Urinary bladder (tissue), 3 donors: ENCODE measurements at regions not wholly inside any gene's neighbourhood (a gene's known extent, or its start where the extent isn't known, plus 50 kb on each side); places are given as distances from the start of the nearest gene placed in this dataset.

Experiments used
- DNase-seq: peaks from one replicate; pipeline ENCODE4 v3.0.0-alpha.2; 2015; ENCODE audit errors: extremely low spot score
- H3K27ac ChIP-seq: one replicate; pipeline ENCODE4 v1.5.1; 2013; ENCODE audit warnings: low read depth, mild to moderate bottlenecking, moderate library complexity
- H3K36me3 ChIP-seq: one replicate; pipeline ENCODE4 v1.6.1; 2013; ENCODE audit warnings: mild to moderate bottlenecking, moderate library complexity; ENCODE audit not compliant: insufficient read depth
- H3K4me1 ChIP-seq: one replicate; pipeline ENCODE4 v1.6.1; 2013; ENCODE audit warnings: mild to moderate bottlenecking, moderate library complexity; ENCODE audit not compliant: insufficient read depth
- H3K4me3 ChIP-seq: one replicate; pipeline ENCODE4 v1.5.1; 2013; ENCODE audit warnings: low read depth, low read length
- WGBS: extraction: QIAGEN DNeasy Blood & Tissue Kit; methylation state at CpG from one replicate; pipeline ENCODE4 v1.1.7; 2013; 5-methylcytosine and 5-hydroxymethylcytosine counted together
- donor health status: healthy with polysubstance abuse.
- donor health status: healthy.

GRCh38 chr2:121037480-121037879 is 247.5 kb downstream of the TFCP2L1 start:
- 92% methylated on average over 2 of the region's 2 CpGs for WGBS
- Histone ChIP-seq H3K4me3 (no peak overlapping the region), H3K27ac (no peak overlapping the region), H3K4me1 (no peaks in the 10 kb centered on the region), H3K36me3 (no peaks in the 10 kb centered on the region)
- no peak for DNase-seq

- WGBS: 84% methylated on average over 7 of the region's 7 CpGs
- Histone ChIP-seq H3K36me3 (no peaks in the 10 kb centered on the region), H3K4me1 (no peaks in the 10 kb centered on the region), H3K27ac (no peak overlapping the region), H3K4me3 (no peak overlapping the region)
- no peak for DNase-seq
Measured at GRCh38 chr2:121038031-121038430, 247.0 kb downstream of the TFCP2L1 start.

GRCh38 chr2:121038431-121038830 is 246.6 kb downstream of the TFCP2L1 start:
- H3K27ac ChIP-seq: no peak overlapping the region
- no peak for DNase-seq
- H3K4me1 ChIP-seq: no peaks in the 10 kb centered on the region
- no peaks in the 10 kb centered on the region for H3K36me3 ChIP-seq
- WGBS: 97% methylated on average over 5 of the region's 5 CpGs
- H3K4me3 ChIP-seq: no peak overlapping the region

- no peaks in the 10 kb centered on the region for H3K4me1 ChIP-seq
- 64% methylated on average over 8 of the region's 8 CpGs for WGBS
- H3K36me3 ChIP-seq: no peaks in the 10 kb centered on the region
- no peak overlapping the region for H3K4me3 ChIP-seq
- H3K27ac ChIP-seq: no peak overlapping the region
- DNase-seq: no peak
Measured at GRCh38 chr2:121038891-121039616, 245.9 kb downstream of the TFCP2L1 start.

- no peak overlapping the region for H3K27ac ChIP-seq
- H3K4me1 ChIP-seq: no peaks in the 10 kb centered on the region
- no peak overlapping the region for H3K4me3 ChIP-seq
- DNase-seq: no peak
- no peaks in the 10 kb centered on the region for H3K36me3 ChIP-seq
- 69% methylated on average over 3 of the region's 3 CpGs for WGBS
Measured at GRCh38 chr2:121039679-121040078, 245.3 kb downstream of the TFCP2L1 start.

GRCh38 chr2:121041516-121041915 is 243.5 kb downstream of the TFCP2L1 start:
- H3K4me3 ChIP-seq: no peak overlapping the region
- DNase-seq: no peak
- H3K36me3 ChIP-seq: no peaks in the 10 kb centered on the region
- WGBS: 45% methylated on average over 1 of the region's 1 CpG
- no peak overlapping the region for H3K27ac ChIP-seq
- H3K4me1 ChIP-seq: no peaks in the 10 kb centered on the region

- Histone ChIP-seq H3K36me3 (no peaks in the 10 kb centered on the region), H3K27ac (no peak overlapping the region), H3K4me1 (no peaks in the 10 kb centered on the region), H3K4me3 (no peak overlapping the region)
- DNase-seq: no peak
- 85% methylated on average over 8 of the region's 8 CpGs for WGBS
Measured at GRCh38 chr2:121043061-121043826, 241.8 kb downstream of the TFCP2L1 start.

- Histone ChIP-seq H3K4me1 (no peaks in the 10 kb centered on the region), H3K36me3 (no peaks in the 10 kb centered on the region), H3K27ac (no peak overlapping the region), H3K4me3 (no peak overlapping the region)
- 68% methylated on average over 3 of the region's 3 CpGs for WGBS
- no peak for DNase-seq
Measured at GRCh38 chr2:121043827-121044222, 241.2 kb downstream of the TFCP2L1 start.

- DNase-seq: no peak
- Histone ChIP-seq H3K4me3 (no peak overlapping the region), H3K27ac (no peak overlapping the region), H3K4me1 (no peaks in the 10 kb centered on the region), H3K36me3 (no peaks in the 10 kb centered on the region)
- WGBS: 61% methylated on average over 7 of the region's 7 CpGs
Measured at GRCh38 chr2:121044412-121044811, 240.6 kb downstream of the TFCP2L1 start.

GRCh38 chr2:121045245-121045644 is 239.8 kb downstream of the TFCP2L1 start:
- no peak overlapping the region for H3K4me3 ChIP-seq
- H3K4me1 ChIP-seq: no peaks in the 10 kb centered on the region
- H3K27ac ChIP-seq: no peak overlapping the region
- no peaks in the 10 kb centered on the region for H3K36me3 ChIP-seq
- DNase-seq: no peak
- WGBS: 95% methylated on average over 11 of the region's 11 CpGs

- no peaks in the 10 kb centered on the region for H3K4me1 ChIP-seq
- WGBS: 78% methylated on average over 4 of the region's 4 CpGs
- H3K4me3 ChIP-seq: no peak overlapping the region
- H3K36me3 ChIP-seq: no peaks in the 10 kb centered on the region
- H3K27ac ChIP-seq: no peak overlapping the region
- no peak for DNase-seq
Measured at GRCh38 chr2:121046335-121046734, 238.7 kb downstream of the TFCP2L1 start.

GRCh38 chr2:121047383-121047782 is 237.6 kb downstream of the TFCP2L1 start:
- Histone ChIP-seq H3K36me3 (no peaks in the 10 kb centered on the region), H3K4me1 (no peaks in the 10 kb centered on the region), H3K4me3 (no peak overlapping the region), H3K27ac (no peak overlapping the region)
- no peak for DNase-seq
- WGBS: 92% methylated on average over 4 of the region's 4 CpGs

- no peaks in the 10 kb centered on the region for H3K4me1 ChIP-seq
- H3K27ac ChIP-seq: no peak overlapping the region
- 91% methylated on average over 2 of the region's 2 CpGs for WGBS
- no peaks in the 10 kb centered on the region for H3K36me3 ChIP-seq
- no peak overlapping the region for H3K4me3 ChIP-seq
- DNase-seq: no peak
Measured at GRCh38 chr2:121049131-121049530, 235.9 kb downstream of the TFCP2L1 start.

GRCh38 chr2:121049950-121050585 is 234.9 kb downstream of the TFCP2L1 start:
- no peaks in the 10 kb centered on the region for H3K4me1 ChIP-seq
- 48% methylated on average over 11 of the region's 11 CpGs for WGBS
- no peaks in the 10 kb centered on the region for H3K36me3 ChIP-seq
- H3K4me3 ChIP-seq: no peak overlapping the region
- DNase-seq: no peak
- H3K27ac ChIP-seq: no peak overlapping the region
